MV-4-11 (cell line): ENCODE measurements at regions not wholly inside any gene's neighbourhood (a gene's known extent, or its start where the extent isn't known, plus 50 kb on each side); places are given as distances from the start of the nearest gene placed in this dataset.
"Not testable (repeated sequence)": the region's sequence is repeated elsewhere in the genome, so short reads cannot be mapped to it uniquely, and the experiment has no call there.

Source experiments
- DNase-seq: peaks from one replicate; lab custom pipeline; 2025; lab: John Stamatoyannopoulos, UW

GRCh38 chr2:234564699-234565098 lies 67.8 kb upstream of the ARL4C start:
- DNase-seq: no peak

- no peak for DNase-seq
Observed at GRCh38 chr2:234559609-234560008, 62.7 kb upstream of the ARL4C start.

GRCh38 chr2:234558642-234559041 lies 61.8 kb upstream of the ARL4C start:
- no peak for DNase-seq

- DNase-seq: no peak
Observed at GRCh38 chr2:234556848-234557573, 60.1 kb upstream of the ARL4C start.

- DNase-seq: peak; percentile 9
Observed at GRCh38 chr2:234555616-234556249, 58.9 kb upstream of the ARL4C start.

- DNase-seq: no peak
Observed at GRCh38 chr2:234555161-234555560, 58.3 kb upstream of the ARL4C start.

GRCh38 chr2:234553223-234553622 lies 56.3 kb upstream of the ARL4C start:
- DNase-seq: not testable (repeated sequence)

GRCh38 chr2:234550511-234551107 lies 53.7 kb upstream of the ARL4C start:
- DNase-seq: peak; percentile 62

GRCh38 chr2:234550056-234550455 lies 53.2 kb upstream of the ARL4C start:
- DNase-seq: no peak

GRCh38 chr2:234548695-234549420 lies 52.0 kb upstream of the ARL4C start:
- DNase-seq: no peak

- no peak for DNase-seq
Observed at GRCh38 chr2:234546770-234547169, 49.9 kb upstream of the ARL4C start.
